ENCODE measurements at regions not wholly inside any gene's neighbourhood (a gene's known extent, or its start where the extent isn't known, plus 50 kb on each side); places are given as distances from the start of the nearest gene placed in this dataset.

- no peak for DNase-seq (ENCODE audit: low spot score)
Observed at GRCh38 chr9:129489838-129490582, 130.9 kb downstream of the C9orf50 start.

- DNase-seq (ENCODE audit: low spot score), result no peak
Observed at GRCh38 chr9:129487658-129488483, 133.0 kb downstream of the C9orf50 start.

- DNase-seq (ENCODE audit: low spot score), result no peak
Observed at GRCh38 chr9:129486756-129487657, 133.9 kb downstream of the C9orf50 start.

GRCh38 chr9:129485145-129485774, 135.6 kb downstream of the C9orf50 start:
- DNase-seq (ENCODE audit: low spot score), result no peak

- no peak for DNase-seq (ENCODE audit: low spot score)
Observed at GRCh38 chr9:129484352-129485000, 136.4 kb downstream of the C9orf50 start.

GRCh38 chr9:129483415-129484351, 137.2 kb downstream of the C9orf50 start:
- no peak for DNase-seq (ENCODE audit: low spot score)

GRCh38 chr9:129482521-129483414, 138.1 kb downstream of the C9orf50 start:
- DNase-seq (ENCODE audit: low spot score), result no peak

GRCh38 chr9:129481810-129482511, 138.9 kb downstream of the C9orf50 start:
- DNase-seq (ENCODE audit: low spot score), result no peak

- no peak for DNase-seq (ENCODE audit: low spot score)
Observed at GRCh38 chr9:129481424-129481809, 139.5 kb downstream of the C9orf50 start.

GRCh38 chr9:129480745-129481144, 140.2 kb downstream of the C9orf50 start:
- DNase-seq (ENCODE audit: low spot score), result no peak

GRCh38 chr9:129480227-129480626, 140.7 kb downstream of the C9orf50 start:
- DNase-seq (ENCODE audit: low spot score), result no peak

GRCh38 chr9:129479631-129480011, 141.3 kb downstream of the C9orf50 start:
- no peak for DNase-seq (ENCODE audit: low spot score)

- no peak for DNase-seq (ENCODE audit: low spot score)
Observed at GRCh38 chr9:129478961-129479630, 141.8 kb downstream of the C9orf50 start.

GRCh38 chr9:129478461-129478860, 142.4 kb downstream of the C9orf50 start:
- no peak for DNase-seq (ENCODE audit: low spot score)

GRCh38 chr9:129476821-129477611, 143.9 kb downstream of the C9orf50 start:
- no peak for DNase-seq (ENCODE audit: low spot score)

GRCh38 chr9:129474740-129475404, 146.0 kb downstream of the C9orf50 start:
- no peak for DNase-seq (ENCODE audit: low spot score)
